Spleen (tissue), 11 donors: ENCODE measurements at regions not wholly inside any gene's neighbourhood (a gene's known extent, or its start where the extent isn't known, plus 50 kb on each side); places are given as distances from the start of the nearest gene placed in this dataset.

Experiments
- DNase-seq: peaks from one replicate; pipeline ENCODE4 v3.0.0-alpha.2; 2020
- H3K27ac ChIP-seq, 8 donors: fragments of 200-600 bp; sonication (generic) in 7 of 8; 1 replicate in 4 of 8; 2 replicates in 4 of 8; pipeline versions ENCODE4 v1.5.0 to v1.8.0; 2016 to 2021; ENCODE audit warnings: inconsistent platforms in 4 of 8, mild to moderate bottlenecking in 4 of 8, moderate library complexity in 1 of 8
- H3K27me3 ChIP-seq, 7 donors: fragments of 200-600 bp; sonication (generic) in 6 of 7; replicated peaks in 1 of 7; 1 replicate in 4 of 7; 2 replicates in 3 of 7; pipeline versions ENCODE4 v1.5.0 to v1.8.0; 2016 to 2021; ENCODE audit warnings: inconsistent platforms in 3 of 7, mild to moderate bottlenecking in 1 of 7
- H3K36me3 ChIP-seq, 6 donors: fragments of 200-600 bp; sonication (generic) in 5 of 6; 1 replicate in 4 of 6; 2 replicates in 2 of 6; pipeline versions ENCODE4 v1.5.0 to v1.8.0; 2016 to 2021; ENCODE audit warnings: inconsistent platforms in 2 of 6
- H3K4me1 ChIP-seq, 6 donors: fragments of 200-600 bp; sonication (generic) in 5 of 6; 1 replicate in 3 of 6; 2 replicates in 3 of 6; pipeline versions ENCODE4 v1.5.0 to v1.8.0; 2016 to 2021; ENCODE audit warnings: inconsistent platforms in 3 of 6
- H3K4me3 ChIP-seq, 8 donors: fragments of 200-600 bp; sonication (generic) in 7 of 8; 1 replicate in 4 of 8; 2 replicates in 4 of 8; pipeline versions ENCODE4 v1.5.0 to v1.8.0; 2016 to 2021; ENCODE audit warnings: inconsistent platforms in 4 of 8, mild to moderate bottlenecking in 4 of 8, moderate library complexity in 2 of 8
- H3K9me3 ChIP-seq, 8 donors: fragments of 200-600 bp; sonication (generic) in 7 of 8; 1 replicate in 4 of 8; 2 replicates in 4 of 8; pipeline versions ENCODE4 v1.5.0 to v1.8.0; 2016 to 2021; ENCODE audit warnings: inconsistent platforms in 4 of 8
- CTCF ChIP-seq, 11 experiments: fragments of 200-600 bp in 7 of 11; fragments of 450-650 bp in 4 of 11; sonication (generic) in 4 of 11; IDR thresholded peaks in 8 of 11; conservative IDR thresholded peaks in 3 of 11; 1 replicate in 7 of 11; 2 replicates in 4 of 11; pipeline versions ENCODE4 v1.4.0 to v1.8.0; 2016 to 2021; ENCODE audit warnings: antibody characterized with exemption in 11 of 11, inconsistent platforms in 4 of 11, mild to moderate bottlenecking in 1 of 11
- POLR2A ChIP-seq, 3 donors: fragments of 450-650 bp; IDR thresholded peaks; one replicate each; pipeline ENCODE4 v1.5.1; 2017; ENCODE audit warnings: antibody characterized with exemption in 3 of 3, mild to moderate bottlenecking in 1 of 3
- POLR2AphosphoS5 ChIP-seq, 3 donors: sonication (generic); formaldehyde crosslinking; IDR thresholded peaks; one replicate each; pipeline ENCODE4 v1.5.1; 2017; ENCODE audit warnings: antibody characterized with exemption in 3 of 3
- WGBS, 5 donors: extraction: QIAGEN DNeasy Blood & Tissue Kit in 3 of 5; methylation state at CpG; one replicate each; pipeline versions ENCODE4 v1.1.5 to v1.1.7; 2013 to 2018; 5-methylcytosine and 5-hydroxymethylcytosine counted together
- intact Hi-C: fragments of 100-400 bp; cut with DNase I; formaldehyde crosslinking; loops from one replicate; pipeline ENCODE4 v1.15.0; 2023; ENCODE audit warnings: low total_unique reads
- donor health status: healthy with polysubstance abuse.
- donor health status: DM: no; HTN: no; CAD: no; lungs with moderate emphysema.
- donor health status: DM: no; HTN: no; CAD: no.
- donor health status: Bipolar disorder and iron deficiency.
- donor health status: healthy.
- donor health status: DM: no; HTN: no; CAD: no.
- donor health status: DM: yes; HTN: yes; CAD: no.

GRCh38 chr9:118222375-118222774 is 518.2 kb downstream of the TLR4 start:
- Histone ChIP-seq H3K4me3 (no peak overlapping the region), H3K27me3 (no peaks in the 10 kb centered on the region), H3K9me3 (no peaks in the 10 kb centered on the region), H3K4me1 (no peaks in the 10 kb centered on the region), H3K27ac (no peak overlapping the region), H3K36me3 (no peaks in the 10 kb centered on the region)
- 54 to 63% (median 56%) methylated on average over 3 of the region's 3 CpGs for WGBS, 5 donors
- TF ChIP-seq CTCF (IDR thresholded peaks at IDR 0.05 in 8 of 11, conservative IDR thresholded peaks at IDR 0.05 in 3 of 11): no peak
- TF ChIP-seq POLR2A (IDR thresholded peaks at IDR 0.05): no peak
- no peak for TF ChIP-seq POLR2AphosphoS5 (IDR thresholded peaks at IDR 0.05)
- DNase-seq: no peak
- intact Hi-C loops: no loop called here

DNA sequence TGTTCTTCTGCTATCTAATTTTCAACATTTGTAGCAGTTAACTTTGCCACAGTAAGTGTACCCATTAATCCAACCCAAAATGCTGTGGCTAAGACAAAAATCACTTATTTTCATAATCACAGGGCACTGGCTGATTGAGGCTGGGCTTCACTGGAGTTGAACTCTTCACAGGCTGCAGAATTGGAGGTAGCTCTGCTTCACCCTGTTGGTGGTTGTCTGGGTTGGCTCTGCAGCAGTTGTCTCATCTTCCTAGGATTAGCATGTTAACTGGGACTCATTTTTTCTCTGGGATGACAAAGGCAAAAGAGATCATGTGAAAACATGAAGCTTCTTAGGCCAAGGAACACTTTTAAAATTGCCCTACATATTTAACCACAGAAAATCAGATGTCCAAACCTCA is 518.9 kb downstream of the TLR4 start:
- intact Hi-C loops: no loop called here
- Histone ChIP-seq H3K4me3 (no peak overlapping the region), H3K27me3 (no peaks in the 10 kb centered on the region), H3K4me1 (no peaks in the 10 kb centered on the region), H3K36me3 (no peaks in the 10 kb centered on the region), H3K27ac (no peak overlapping the region), H3K9me3 (no peaks in the 10 kb centered on the region)
- no peak for TF ChIP-seq CTCF (IDR thresholded peaks at IDR 0.05 in 8 of 11, conservative IDR thresholded peaks at IDR 0.05 in 3 of 11)
- TF ChIP-seq POLR2A (IDR thresholded peaks at IDR 0.05): no peak
- no peak for TF ChIP-seq POLR2AphosphoS5 (IDR thresholded peaks at IDR 0.05)
- no peak for DNase-seq

DNA sequence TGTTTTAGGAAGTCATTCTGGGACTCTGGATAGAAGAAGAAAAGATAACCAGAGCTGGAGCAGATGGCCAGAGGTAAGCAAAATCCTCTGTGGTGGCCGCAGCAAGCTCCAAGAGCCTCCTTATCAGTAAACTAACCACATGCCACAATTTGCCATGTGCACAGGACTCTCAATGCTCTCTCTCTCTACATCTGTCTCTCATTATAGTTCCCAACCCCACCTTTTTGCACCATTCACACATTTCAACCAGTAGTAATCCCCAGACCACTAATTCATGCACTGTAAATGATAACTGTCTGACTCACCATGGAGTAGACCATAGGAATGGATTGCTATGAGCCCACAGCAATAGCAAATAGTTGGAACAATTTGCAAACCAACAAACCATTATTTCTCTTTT is 526.1 kb downstream of the TLR4 start:
- H3K4me3 ChIP-seq: no peak overlapping the region
- intact Hi-C loops: no loop called here
- DNase-seq: no peak

DNA sequence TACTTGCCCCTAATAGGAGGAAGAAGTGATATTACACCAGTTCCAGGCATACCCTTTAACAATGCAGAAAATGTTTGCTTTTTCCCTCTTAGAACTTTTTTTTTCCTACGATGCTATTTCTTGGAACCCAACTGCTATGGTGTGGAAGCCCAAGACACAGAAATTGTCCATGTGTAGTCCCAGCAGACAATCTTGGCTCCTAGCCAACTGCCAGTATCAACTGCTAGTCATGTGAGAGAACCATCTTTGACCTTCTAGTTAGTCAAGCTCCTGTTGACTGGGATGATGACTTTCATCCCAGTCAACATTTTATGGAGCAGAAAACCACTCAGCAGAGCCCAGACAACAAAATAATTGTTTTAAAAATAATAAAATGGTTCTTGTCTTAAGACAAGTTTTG is 532.4 kb downstream of the TLR4 start:
- 79 to 90% (median 88%) methylated on average over 1 of the region's 1 CpG for WGBS, 5 donors
- H3K4me3 ChIP-seq: no peak overlapping the region
- no peak for TF ChIP-seq POLR2AphosphoS5 (IDR thresholded peaks at IDR 0.05)
- TF ChIP-seq POLR2A (IDR thresholded peaks at IDR 0.05): no peak
- TF ChIP-seq CTCF (IDR thresholded peaks at IDR 0.05 in 8 of 11, conservative IDR thresholded peaks at IDR 0.05 in 3 of 11): no peak
- intact Hi-C loops: no loop called here
- H3K27me3 ChIP-seq: no peaks in the 10 kb centered on the region
- no peak for DNase-seq
- H3K4me1 ChIP-seq: no peaks in the 10 kb centered on the region
- no peak overlapping the region for H3K27ac ChIP-seq
- no peaks in the 10 kb centered on the region for H3K36me3 ChIP-seq
- peaks cover 0 to 17% (median 15%) of the 10 kb centered on the region in 8 donors for H3K9me3 ChIP-seq

More for the DNA sequence above, 526.1 kb downstream of the TLR4 start:
- H3K4me1 ChIP-seq: no peaks in the 10 kb centered on the region
- H3K9me3 ChIP-seq: no peaks in the 10 kb centered on the region
- H3K27me3 ChIP-seq: no peaks in the 10 kb centered on the region
- no peak overlapping the region for H3K27ac ChIP-seq
- H3K36me3 ChIP-seq: no peaks in the 10 kb centered on the region
- 18 to 36% (median 32%) methylated on average over 1 of the region's 1 CpG for WGBS, 5 donors
- no peak for TF ChIP-seq POLR2A (IDR thresholded peaks at IDR 0.05)
- TF ChIP-seq CTCF (IDR thresholded peaks at IDR 0.05 in 8 of 11, conservative IDR thresholded peaks at IDR 0.05 in 3 of 11): no peak
- TF ChIP-seq POLR2AphosphoS5 (IDR thresholded peaks at IDR 0.05): no peak
